ENCODE measurements at regions not wholly inside any gene's neighbourhood (a gene's known extent, or its start where the extent isn't known, plus 50 kb on each side); places are given as distances from the start of the nearest gene placed in this dataset.
A peak's percentile ranks its signal among the peaks of the same experiment; 100 is the strongest.
"Not testable (repeated sequence)": the region's sequence is repeated elsewhere in the genome, so short reads cannot be mapped to it uniquely, and the experiment has no call there.

DNA sequence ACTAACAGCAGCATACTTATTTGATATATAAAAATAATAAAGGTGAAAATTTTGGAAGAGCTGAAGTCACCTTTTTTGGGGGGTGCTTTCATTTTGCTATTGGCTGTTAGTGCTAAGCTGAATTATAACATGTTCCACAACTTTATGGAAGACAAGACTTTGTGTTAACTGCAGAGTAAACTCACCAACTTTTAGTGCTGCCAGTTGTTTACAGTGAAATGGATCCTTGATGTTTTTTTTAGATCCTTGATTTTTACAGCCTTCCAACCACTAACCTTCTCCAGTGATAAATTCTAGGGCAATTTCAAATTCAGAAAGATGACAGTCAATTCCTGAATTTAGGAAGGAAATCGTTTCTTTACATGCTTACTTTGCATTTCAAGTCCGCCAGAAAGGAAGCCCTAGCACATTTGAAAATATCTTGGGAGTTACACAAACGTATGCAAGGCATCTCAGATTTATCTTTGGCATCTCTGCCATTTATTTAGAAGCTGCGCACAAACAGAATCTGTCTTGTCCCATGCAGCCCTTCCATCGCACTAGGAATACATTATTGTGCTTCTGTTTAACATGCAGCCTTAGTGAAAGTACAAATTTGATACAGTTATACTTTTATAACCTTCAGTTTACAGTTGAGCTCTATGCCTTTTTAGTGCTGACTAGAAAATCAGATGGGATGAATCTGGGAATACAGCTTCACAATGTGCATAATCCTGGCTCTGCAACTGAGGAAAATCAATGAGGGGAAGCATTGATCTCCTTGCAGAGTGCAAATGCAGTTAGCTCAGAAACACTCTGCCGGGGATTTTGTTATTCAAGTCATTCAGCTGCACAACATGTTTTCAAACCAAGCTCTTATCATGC, 142.4 kb upstream of the ZNF608 start:
- intact Hi-C loops (cut with DNase I) = no loop called here
- DNase-seq (ENCODE audit: low spot score) (no peak), ATAC-seq (no peak)

DNA sequence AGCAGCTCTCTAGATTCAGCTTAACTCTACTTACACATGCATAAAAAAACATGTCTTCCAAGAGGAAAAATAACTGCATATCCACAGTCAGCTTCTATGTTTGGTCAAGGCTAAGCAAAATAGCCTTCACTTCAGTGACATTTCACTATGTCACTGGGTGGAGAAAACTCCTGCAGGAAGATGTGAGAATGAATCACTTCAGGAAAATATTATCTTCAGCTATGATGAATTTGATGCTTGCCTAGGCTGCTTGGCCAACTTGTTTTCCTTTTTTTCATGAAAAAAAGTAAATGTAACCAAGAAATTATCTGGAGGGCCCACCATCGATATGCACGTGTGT, 143.0 kb upstream of the ZNF608 start:
- no peak for ATAC-seq
- no peak for DNase-seq (ENCODE audit: low spot score)
- intact Hi-C loops (cut with DNase I) = no loop called here

DNA sequence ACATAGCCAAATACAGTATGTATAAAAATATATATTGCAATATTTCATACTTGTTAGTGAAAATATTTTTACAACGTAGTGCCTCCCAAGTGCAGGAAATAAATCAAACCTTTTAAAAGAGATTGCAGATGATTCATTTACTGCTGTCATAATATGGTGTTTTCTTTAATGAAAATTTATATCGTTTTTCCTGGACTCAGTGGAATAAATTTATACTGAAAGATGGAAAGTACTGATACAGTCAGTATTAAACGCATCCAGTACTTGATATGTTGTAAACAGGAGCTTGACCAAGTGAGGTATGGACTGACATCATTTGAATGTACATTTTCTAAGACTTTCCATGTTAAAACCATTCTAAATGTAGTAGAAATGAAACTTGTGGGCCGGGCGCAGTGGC, 143.4 kb upstream of the ZNF608 start:
- intact Hi-C loops (cut with DNase I) = no loop called here
- DNase-seq (ENCODE audit: low spot score) = no peak
- no peak for ATAC-seq

DNA sequence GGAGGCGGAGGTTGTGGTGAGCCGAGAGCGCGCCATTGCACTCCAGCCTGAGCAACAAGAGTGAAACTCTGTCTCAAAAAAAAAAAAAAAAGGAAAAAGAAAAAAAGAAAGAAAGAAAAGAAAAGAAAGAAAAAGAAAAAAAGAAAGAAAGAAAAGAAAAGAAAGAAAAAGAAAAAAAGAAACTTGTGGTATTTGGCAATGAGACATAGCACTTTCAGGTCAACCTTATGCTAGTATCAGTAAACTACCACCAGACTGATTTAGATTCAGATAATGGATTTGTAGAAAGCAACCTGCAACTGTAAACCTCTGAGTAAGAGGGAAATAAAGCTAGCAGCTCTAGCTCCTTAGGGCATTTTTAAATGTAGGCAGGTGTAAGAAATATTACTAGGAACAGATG, 144.0 kb upstream of the ZNF608 start:
- ATAC-seq; intact Hi-C loops (cut with DNase I); DNase-seq (ENCODE audit: low spot score): not testable (repeated sequence)

DNA sequence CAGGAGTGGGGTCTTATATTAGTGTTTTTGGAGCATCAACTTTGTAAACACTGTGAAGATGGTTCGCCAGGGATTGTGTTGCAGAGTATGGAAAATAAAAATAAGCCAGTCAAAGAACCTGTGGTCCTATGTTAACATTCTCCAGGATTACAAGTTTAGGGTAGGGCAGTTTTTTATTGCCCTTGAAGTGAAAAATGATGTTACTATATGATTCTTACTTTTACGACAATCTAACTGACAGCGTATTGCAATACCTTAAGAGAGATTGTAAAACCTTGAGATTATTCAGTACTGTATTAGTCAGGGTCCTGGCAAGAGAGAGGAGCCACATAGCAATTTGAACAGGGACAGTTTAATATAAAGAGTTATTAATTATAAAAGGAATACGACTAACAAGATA, 144.7 kb upstream of the ZNF608 start:
- ATAC-seq (no peak), DNase-seq (ENCODE audit: low spot score) (no peak)
- intact Hi-C loops (cut with DNase I) = no loop called here

DNA sequence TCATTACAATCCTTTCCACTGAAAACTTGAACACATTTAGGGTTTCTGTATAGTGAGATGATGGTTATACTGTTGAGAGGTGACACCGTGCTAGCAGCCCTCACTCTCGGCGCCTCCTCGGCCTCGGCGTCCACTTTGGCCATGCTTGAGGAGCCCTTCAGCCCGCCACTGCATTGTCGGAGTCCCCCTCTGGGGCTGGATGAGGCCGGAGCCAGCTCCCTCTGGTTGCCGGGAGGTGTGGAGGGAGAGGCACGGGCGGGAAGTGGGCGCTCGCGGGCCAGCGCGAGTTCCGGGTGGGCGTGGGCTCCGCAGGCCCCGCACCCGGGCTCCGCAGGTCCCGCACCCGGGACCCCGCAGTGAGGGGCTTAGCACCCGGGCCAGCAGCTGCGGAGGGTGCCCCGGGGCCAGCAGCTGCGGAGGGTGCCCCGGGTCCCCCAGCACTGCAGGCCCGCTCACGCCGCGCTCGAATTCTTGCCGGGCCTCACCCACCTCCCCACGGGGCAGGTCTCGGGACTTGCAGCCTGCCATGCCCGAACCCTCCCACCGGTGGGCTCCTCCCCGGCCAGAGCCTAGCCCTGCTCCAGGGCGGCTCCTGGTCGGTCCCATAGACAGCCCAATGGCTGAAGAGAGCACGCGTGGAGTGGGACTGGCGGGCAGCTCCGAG, 145.9 kb upstream of the ZNF608 start:
- DNase-seq (ENCODE audit: low spot score) (no peak), ATAC-seq (no peak)
- intact Hi-C loops (cut with DNase I) = no loop called here

DNA sequence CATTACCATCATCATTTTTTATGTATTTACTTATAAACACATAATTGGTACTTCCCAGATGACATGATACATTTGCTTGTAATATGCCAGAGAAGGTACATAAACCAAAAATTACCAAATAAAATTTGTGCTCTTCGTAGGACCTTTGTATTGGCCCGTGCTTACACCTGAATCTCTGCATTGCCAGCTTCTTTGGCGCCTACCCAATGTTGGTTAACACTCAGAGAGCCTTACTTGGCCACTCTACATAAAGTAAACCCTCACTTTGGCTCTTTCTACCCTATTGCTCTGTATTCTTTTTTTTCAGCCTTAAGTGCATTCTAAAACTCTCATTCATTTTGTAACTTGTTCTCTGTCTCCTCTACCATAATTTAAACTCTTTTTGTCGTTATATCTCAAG, 148.1 kb upstream of the ZNF608 start:
- no peak for DNase-seq (ENCODE audit: low spot score)
- no peak for ATAC-seq
- intact Hi-C loops (cut with DNase I) = no loop called here

DNA sequence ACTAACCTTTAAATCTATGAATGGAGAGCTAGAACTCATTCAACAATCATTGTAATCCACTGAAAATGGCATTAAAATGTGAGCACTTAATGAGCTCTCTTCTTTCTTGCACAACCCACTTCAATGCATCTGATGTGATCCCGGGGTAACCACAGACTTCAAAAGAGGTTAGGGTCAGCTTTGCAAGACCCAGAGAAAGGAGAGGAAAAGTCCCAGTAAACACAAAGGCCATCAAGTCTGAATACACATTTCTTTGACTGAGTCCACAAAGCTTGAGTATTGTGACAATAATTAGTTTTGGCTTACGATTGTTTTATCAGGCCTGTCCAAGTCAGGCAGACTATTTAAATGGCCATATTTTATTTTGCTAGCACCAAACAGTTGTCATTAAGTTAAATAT, 148.8 kb upstream of the ZNF608 start:
- intact Hi-C loops (cut with DNase I) = no loop called here

DNA sequence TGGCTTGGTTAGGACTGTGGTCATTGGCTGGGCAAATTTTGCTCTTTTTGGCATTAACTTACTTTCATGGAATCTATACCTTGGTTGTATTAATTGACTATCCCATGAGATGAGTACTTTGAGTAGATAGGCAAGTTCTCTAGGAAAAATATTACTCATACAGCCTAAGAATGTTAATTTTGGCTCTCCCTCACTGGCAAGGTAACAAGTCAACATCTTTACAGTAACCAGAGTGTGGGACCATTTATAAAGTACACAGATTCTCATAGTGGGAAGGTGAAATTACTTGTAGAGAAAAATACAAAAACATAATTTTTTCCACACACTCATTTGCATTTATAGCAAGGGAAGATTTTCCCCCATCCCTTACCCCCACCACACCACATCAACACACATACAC, 154.6 kb upstream of the ZNF608 start:
- DNase-seq (ENCODE audit: low spot score) = no peak
- intact Hi-C loops (cut with DNase I) = no loop called here
- ATAC-seq = no peak

More for the DNA sequence above, 148.8 kb upstream of the ZNF608 start:
- DNase-seq (ENCODE audit: low spot score) (no peak), ATAC-seq (no peak)

DNA sequence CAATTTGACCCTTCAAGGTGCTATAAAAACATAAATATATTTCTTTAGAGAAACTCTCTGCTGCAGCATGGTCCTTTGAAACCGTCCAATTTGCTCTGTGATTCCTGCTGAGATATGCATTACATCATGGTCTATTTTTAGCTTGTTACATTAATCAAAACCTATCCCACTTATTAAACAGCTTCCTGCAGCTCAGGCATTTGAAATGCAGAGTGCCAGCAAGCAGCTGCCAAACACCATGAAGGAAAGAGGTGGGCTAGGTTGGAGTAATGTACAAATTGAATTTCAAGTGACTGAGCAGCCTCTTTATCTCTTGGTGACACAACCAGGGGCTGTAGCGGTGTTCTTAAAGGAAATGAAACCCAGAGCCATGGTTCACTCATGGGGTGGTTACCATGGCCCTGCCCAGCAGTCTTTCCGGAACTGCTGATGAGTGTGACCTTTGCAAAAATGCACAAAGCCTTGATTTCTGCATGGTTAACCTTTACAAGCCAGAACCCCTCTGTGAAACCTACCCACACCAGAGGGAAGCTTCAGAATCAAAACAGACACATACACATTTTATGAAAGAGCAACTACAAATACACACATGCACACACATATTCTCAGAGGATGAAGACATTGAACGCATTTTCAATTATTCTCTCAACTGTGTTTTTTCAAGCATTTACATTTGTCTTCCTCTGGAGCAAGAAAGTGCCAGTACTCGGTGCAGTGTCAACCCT, 155.8 kb upstream of the ZNF608 start:
- intact Hi-C loops (cut with DNase I) = no loop called here

DNA sequence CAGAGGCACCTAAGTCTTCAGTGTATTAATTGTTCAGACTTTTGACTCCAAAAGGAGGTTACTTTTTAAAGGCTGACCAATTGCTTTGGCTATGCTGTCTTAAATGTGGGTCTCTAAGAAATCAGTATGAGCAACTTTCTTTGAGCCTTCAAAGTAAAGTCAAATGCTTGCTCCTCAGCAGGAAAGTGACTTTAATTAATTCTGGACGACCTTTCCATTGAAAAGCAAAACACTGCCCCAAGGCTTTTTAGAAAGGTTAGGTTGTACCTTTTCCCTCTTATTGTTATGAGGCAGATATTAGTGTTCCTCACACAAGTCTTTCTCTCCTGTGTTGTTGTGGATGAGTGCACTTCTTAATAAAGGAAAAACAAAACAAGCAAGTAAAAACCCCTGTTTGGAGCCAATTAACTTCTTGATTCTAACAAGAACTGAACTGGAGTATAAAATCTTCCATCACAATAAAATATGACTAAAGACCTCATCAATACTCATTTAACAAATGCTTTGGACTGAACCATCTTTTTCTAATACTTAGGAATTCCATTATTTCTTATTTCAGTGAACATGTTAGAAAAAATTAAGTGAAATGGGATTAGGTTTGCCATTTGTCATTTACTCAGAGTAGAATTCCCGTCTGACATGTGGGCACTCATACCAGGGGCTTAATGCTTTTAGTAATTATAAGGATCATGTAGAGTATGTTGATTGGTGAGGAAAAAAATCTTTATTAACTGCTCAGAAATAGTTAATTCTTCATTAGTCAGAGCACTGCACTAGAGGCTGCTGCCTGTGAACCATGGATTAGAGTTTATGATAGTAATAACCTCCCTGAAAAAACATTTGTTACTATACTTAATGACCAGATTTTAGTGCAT, 159.1 kb upstream of the ZNF608 start:
- no peak for DNase-seq (ENCODE audit: low spot score)
- no peak for ATAC-seq
- intact Hi-C loops (cut with DNase I) = no loop called here

More for the DNA sequence above, 155.8 kb upstream of the ZNF608 start:
- DNase-seq (ENCODE audit: low spot score) = no peak
- ATAC-seq = peak; percentile 36

DNA sequence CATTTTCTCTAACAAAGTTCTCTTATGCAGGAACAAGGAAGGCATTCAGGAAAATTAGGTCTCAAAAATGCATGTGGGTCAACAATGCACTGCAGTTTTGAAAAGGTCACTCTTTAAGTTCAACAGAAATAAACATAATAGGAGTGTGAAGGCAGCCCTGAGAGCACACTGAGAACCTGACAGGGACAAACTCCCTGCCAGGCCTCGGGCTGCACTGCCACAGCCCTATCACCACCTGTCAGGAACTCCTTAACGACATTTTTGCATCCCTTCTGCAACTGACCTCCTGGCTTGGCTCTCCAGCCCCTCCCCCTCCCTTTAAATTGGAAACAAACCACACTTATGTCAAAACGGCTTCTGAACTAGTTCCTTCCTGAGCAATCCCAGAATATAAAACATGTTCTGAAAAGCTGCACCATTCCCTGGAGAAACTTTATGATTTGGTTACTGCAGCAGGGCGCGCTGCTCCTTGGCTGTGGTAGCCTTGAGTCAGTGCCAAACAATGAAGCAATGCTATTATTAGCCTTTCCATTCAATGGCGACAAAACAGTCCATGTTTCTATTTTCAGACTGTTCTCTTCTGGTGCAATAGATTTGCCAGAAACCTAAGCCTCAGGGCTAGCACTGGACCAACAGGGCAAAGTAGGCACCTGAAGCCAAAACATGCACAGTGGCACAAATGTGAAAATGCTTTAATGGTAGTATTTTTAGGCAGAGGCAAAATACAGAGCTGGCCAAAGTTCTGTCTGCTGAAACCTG, 160.1 kb upstream of the ZNF608 start:
- DNase-seq (ENCODE audit: low spot score) (peak; percentile 72), ATAC-seq (peak; percentile 95)
- intact Hi-C loops (cut with DNase I) = no loop called here

DNA sequence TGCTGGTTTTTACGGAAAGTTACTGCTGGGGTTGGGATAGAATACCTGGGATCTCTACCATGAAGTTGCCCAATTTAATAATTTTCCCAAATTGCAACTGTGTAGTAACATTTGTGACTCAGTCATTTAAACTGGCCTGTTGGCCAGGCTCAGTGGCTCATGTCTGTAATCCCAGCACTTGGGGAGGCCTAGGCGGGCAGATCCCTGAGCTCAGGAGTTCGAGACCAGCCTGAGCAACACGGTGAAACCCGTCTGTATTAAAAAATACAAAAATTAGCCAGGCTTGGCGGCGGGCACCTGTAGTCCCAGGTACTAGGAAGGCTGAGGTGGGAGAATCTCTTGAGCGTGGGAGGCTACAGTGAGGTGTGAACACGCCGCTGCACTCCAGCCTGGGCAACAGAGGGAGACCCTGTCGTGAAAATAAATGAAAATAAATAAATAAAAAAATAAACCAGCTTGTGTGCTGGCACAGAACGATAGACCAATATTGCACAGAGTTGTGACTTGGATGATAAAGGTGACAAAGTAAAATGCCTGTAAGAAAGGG, 160.7 kb upstream of the ZNF608 start:
- no peak for DNase-seq (ENCODE audit: low spot score)
- intact Hi-C loops (cut with DNase I) = no loop called here
- no peak for ATAC-seq

DNA sequence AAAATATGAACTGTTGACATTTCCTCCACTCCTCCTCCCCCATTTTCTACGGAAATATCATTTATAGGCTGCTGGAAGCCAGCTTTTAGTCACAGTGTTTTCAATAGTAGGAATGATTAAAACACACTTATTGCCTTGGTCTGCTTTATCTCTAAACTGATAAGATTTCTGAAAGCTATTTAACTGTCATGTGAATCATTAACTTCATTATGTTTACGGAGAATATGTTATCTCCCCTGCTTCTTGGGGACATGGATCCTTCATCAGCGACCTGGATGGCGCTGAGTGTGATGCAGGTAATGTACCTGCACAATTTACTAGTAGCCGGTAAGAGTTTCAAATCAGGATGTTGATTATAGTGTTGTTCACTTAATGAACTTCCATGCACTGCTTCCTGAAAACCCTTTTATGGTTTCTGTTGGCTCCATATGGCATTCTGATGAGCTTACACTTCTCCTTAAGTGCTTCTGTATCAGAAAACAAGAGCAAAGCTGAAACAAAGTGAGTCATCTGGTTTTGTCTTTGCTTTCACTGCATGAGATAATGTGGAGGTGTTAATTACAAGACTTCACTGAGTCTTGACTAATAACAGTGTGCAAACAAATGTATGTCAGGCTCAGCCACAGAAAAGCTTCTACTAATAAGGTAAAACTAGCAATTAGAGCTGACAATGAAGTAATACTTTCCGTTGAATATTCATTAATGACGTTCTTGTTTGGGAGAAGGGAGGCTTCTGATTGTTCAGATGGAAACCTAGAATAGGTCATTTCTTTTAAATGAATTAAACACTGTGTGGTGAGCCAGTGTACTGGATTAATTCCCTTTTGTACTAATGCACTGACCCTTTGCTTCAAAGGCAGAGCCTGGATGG, 162.4 kb upstream of the ZNF608 start:
- DNase-seq (ENCODE audit: low spot score) (no peak), ATAC-seq (no peak)
- intact Hi-C loops (cut with DNase I) = no loop called here

DNA sequence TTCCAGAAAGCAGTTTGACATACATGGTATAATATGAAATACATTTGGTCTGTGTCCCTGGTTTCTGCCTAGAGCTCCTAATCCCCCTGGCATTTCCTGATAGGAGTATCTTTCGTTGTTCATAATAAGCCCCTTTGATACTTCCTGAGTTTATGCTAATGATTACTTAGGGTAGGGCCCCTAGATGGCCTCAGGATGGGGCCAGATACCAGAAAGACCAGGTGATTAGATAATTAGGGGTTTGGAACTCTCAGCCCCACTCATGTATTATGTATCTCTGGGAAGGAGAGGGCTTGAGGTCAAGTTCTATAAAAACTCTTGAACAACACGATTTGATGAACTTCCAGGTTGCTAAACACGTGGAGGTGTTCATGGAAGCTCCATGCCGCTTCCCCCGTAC, 163.3 kb upstream of the ZNF608 start:
- DNase-seq (ENCODE audit: low spot score) = no peak
- ATAC-seq = no peak
- intact Hi-C loops (cut with DNase I) = no loop called here

DNA sequence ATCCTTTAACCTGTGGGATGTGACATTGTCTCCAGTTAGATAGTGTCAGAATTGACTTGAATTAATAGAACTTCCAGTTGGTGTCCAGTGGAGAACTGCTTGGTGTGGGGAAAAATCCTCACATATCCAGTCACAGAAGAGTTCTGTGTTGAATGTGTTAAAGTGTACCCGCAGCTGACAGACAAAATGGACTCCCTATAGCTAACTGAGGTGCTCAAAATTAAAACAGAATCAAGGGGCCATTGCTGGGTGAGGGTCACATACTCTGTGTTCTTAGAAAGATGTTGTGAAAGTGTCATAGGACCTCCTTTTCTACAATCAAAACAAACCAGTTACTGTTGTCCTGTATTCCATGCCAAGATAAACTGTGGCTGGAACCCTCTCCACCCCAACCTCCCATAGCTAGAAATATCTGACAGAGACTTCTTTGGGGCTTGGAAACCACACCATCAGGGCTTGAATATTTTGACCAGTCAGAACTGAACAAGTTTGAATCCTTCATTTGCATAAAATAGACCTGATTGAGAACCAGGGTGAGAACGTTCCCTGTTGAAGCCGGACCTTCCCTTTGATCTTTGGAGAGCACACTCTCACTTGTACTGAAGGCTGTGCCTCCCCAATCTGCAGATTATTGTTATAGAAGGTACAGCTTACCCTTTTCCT, 164.0 kb upstream of the ZNF608 start:
- DNase-seq (ENCODE audit: low spot score) = no peak
- peak; percentile 19 for ATAC-seq
- intact Hi-C loops (cut with DNase I) = no loop called here
